GM21528 (cell line): ENCODE measurements at regions not wholly inside any gene's neighbourhood (a gene's known extent, or its start where the extent isn't known, plus 50 kb on each side); places are given as distances from the start of the nearest gene placed in this dataset.
"Not testable (repeated sequence)": the region's sequence is repeated elsewhere in the genome, so short reads cannot be mapped to it uniquely, and the experiment has no call there.

Experiments used
- ATAC-seq: cut with Tn5 transposase; IDR thresholded peaks from one replicate; pipeline ENCODE4 v1.9.1; 2021; ENCODE audit warnings: mild to moderate bottlenecking, moderate library complexity; ENCODE audit not compliant: unreplicated experiment, low FRiP score

GRCh38 chr5:136749016-136749415 lies 383.7 kb upstream of the TRPC7 start:
- ATAC-seq: no peak

- no peak for ATAC-seq
Measured at GRCh38 chr5:136743052-136743451, 377.7 kb upstream of the TRPC7 start.

- ATAC-seq: no peak
Measured at GRCh38 chr5:136740228-136740627, 374.9 kb upstream of the TRPC7 start.

GRCh38 chr5:136739271-136739670 lies 373.9 kb upstream of the TRPC7 start:
- ATAC-seq: not testable (repeated sequence)

- no peak for ATAC-seq
Measured at GRCh38 chr5:136738829-136739228, 373.5 kb upstream of the TRPC7 start.

GRCh38 chr5:136736021-136736420 lies 370.7 kb upstream of the TRPC7 start:
- ATAC-seq: no peak

- ATAC-seq: not testable (repeated sequence)
Measured at GRCh38 chr5:136735611-136736010, 370.3 kb upstream of the TRPC7 start.

- ATAC-seq: no peak
Measured at GRCh38 chr5:136734628-136735027, 369.3 kb upstream of the TRPC7 start.

GRCh38 chr5:136732751-136733150 lies 367.4 kb upstream of the TRPC7 start:
- ATAC-seq: no peak

- no peak for ATAC-seq
Measured at GRCh38 chr5:136731241-136731900, 366.0 kb upstream of the TRPC7 start.

- no peak for ATAC-seq
Measured at GRCh38 chr5:136730426-136730825, 365.1 kb upstream of the TRPC7 start.

GRCh38 chr5:136729901-136730355 lies 364.6 kb upstream of the TRPC7 start:
- ATAC-seq: no peak

- no peak for ATAC-seq
Measured at GRCh38 chr5:136726506-136726905, 361.2 kb upstream of the TRPC7 start.

- no peak for ATAC-seq
Measured at GRCh38 chr5:136724161-136724560, 358.8 kb upstream of the TRPC7 start.

GRCh38 chr5:136722581-136722980 lies 357.2 kb upstream of the TRPC7 start:
- no peak for ATAC-seq

GRCh38 chr5:136722086-136722485 lies 356.7 kb upstream of the TRPC7 start:
- ATAC-seq: no peak

GRCh38 chr5:136720674-136721073 lies 355.3 kb upstream of the TRPC7 start:
- ATAC-seq: no peak

- ATAC-seq: no peak
Measured at GRCh38 chr5:136717917-136718316, 352.6 kb upstream of the TRPC7 start.

- no peak for ATAC-seq
Measured at GRCh38 chr5:136714286-136714685, 348.9 kb upstream of the TRPC7 start.

- ATAC-seq: no peak
Measured at GRCh38 chr5:136712628-136713027, 347.3 kb upstream of the TRPC7 start.

GRCh38 chr5:136710834-136711233 lies 345.5 kb upstream of the TRPC7 start:
- ATAC-seq: no peak

GRCh38 chr5:136703706-136704105 lies 338.4 kb upstream of the TRPC7 start:
- no peak for ATAC-seq

GRCh38 chr5:136703036-136703435 lies 337.7 kb upstream of the TRPC7 start:
- no peak for ATAC-seq
